Gastrocnemius medialis (tissue), 4 donors: ENCODE measurements at regions not wholly inside any gene's neighbourhood (a gene's known extent, or its start where the extent isn't known, plus 50 kb on each side); places are given as distances from the start of the nearest gene placed in this dataset.

ENCODE experiments used
- POLR2A ChIP-seq, 2 donors: fragments of 450-650 bp; IDR thresholded peaks; one replicate each; pipeline ENCODE4 v1.6.1; 2017; ENCODE audit warnings: antibody characterized with exemption in 2 of 2, mild to moderate bottlenecking in 2 of 2, moderate library complexity in 2 of 2
- TF ChIP-seq, protein P1 (sequence below), 5 experiments: fragments of 450-650 bp in 3 of 5; fragments of 200-600 bp in 2 of 5; sonication (generic) in 2 of 5; IDR thresholded peaks in 4 of 5; conservative IDR thresholded peaks in 1 of 5; 1 replicate in 4 of 5; 2 replicates in 1 of 5; pipeline ENCODE4 v1.5.1; 2016 to 2019; ENCODE audit warnings: antibody characterized with exemption in 5 of 5, mild to moderate bottlenecking in 3 of 5, moderate library complexity in 3 of 5

DNA sequence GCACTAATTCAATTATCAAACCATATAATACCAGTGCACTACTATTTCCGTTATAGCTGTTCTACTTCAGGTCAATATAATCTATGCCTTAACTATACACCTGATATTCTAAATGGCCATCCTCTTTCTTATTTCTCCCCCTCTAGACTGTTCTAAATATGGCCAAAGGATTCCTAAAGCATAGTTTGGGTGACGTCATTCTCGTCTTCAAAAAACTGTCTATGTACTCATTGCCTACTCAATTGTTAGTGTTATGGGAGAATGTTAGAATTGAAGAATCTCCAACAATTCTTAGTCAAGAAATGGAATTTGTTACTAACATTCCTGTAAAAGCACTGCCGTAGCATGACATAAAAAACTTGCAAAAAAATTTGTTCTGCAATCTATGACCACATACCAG, 431.1 kb upstream of the ANO3 start:
- TF ChIP-seq, protein P1, sequence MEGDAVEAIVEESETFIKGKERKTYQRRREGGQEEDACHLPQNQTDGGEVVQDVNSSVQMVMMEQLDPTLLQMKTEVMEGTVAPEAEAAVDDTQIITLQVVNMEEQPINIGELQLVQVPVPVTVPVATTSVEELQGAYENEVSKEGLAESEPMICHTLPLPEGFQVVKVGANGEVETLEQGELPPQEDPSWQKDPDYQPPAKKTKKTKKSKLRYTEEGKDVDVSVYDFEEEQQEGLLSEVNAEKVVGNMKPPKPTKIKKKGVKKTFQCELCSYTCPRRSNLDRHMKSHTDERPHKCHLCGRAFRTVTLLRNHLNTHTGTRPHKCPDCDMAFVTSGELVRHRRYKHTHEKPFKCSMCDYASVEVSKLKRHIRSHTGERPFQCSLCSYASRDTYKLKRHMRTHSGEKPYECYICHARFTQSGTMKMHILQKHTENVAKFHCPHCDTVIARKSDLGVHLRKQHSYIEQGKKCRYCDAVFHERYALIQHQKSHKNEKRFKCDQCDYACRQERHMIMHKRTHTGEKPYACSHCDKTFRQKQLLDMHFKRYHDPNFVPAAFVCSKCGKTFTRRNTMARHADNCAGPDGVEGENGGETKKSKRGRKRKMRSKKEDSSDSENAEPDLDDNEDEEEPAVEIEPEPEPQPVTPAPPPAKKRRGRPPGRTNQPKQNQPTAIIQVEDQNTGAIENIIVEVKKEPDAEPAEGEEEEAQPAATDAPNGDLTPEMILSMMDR (IDR thresholded peaks at IDR 0.05 in 4 of 5, conservative IDR thresholded peaks at IDR 0.05 in 1 of 5): no peak
- TF ChIP-seq POLR2A (IDR thresholded peaks at IDR 0.05): no peak
